ENCODE measurements at regions not wholly inside any gene's neighbourhood (a gene's known extent, or its start where the extent isn't known, plus 50 kb on each side); places are given as distances from the start of the nearest gene placed in this dataset.

GRCh38 chr20:24273251-24273650 lies 196.2 kb upstream of the SYNDIG1 start:
- peaks cover 20% of the 10 kb centered on the region for H3K27me3 Mint-ChIP-seq
- H3K4me1 Mint-ChIP-seq (ENCODE audit: unreplicated experiment) = no peaks in the 10 kb centered on the region
- TF ChIP-seq, protein P1, sequence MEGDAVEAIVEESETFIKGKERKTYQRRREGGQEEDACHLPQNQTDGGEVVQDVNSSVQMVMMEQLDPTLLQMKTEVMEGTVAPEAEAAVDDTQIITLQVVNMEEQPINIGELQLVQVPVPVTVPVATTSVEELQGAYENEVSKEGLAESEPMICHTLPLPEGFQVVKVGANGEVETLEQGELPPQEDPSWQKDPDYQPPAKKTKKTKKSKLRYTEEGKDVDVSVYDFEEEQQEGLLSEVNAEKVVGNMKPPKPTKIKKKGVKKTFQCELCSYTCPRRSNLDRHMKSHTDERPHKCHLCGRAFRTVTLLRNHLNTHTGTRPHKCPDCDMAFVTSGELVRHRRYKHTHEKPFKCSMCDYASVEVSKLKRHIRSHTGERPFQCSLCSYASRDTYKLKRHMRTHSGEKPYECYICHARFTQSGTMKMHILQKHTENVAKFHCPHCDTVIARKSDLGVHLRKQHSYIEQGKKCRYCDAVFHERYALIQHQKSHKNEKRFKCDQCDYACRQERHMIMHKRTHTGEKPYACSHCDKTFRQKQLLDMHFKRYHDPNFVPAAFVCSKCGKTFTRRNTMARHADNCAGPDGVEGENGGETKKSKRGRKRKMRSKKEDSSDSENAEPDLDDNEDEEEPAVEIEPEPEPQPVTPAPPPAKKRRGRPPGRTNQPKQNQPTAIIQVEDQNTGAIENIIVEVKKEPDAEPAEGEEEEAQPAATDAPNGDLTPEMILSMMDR (conservative IDR thresholded peaks at IDR 0.05) = no peak
- no peak overlapping the region for H3K27ac Mint-ChIP-seq
- no peak for DNase-seq (ENCODE audit: extremely low spot score, unreplicated experiment)
- no peaks in the 10 kb centered on the region for H3K36me3 Mint-ChIP-seq
- H3K4me3 Mint-ChIP-seq = no peak overlapping the region
- peaks cover 8% of the 10 kb centered on the region for H3K9me3 Mint-ChIP-seq

DNA sequence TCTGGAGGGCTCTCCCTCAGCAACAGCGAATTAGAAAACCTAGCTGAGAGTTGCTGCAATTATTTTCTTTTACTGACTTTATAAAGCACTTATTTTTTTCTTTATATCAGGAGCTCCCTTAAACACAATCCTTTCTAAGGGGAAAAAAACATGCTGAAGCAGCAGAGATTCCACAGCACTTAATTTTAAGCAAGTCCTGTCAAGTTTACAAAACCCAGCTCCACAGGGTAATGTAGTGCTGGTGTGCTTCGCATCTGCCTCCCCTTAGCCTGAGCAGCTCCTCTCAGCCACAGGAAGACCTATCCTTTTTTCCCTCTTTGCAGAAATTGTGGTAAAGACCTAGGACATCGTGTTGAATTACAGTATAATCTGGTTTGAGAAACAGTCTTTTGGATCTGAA lies 208.1 kb upstream of the SYNDIG1 start:
- Mint-ChIP-seq H3K4me1 (ENCODE audit: unreplicated experiment) (peaks cover 6% of the 10 kb centered on the region), H3K27ac (no peak overlapping the region), H3K27me3 (peaks cover 32% of the 10 kb centered on the region), H3K9me3 (no peaks in the 10 kb centered on the region), H3K36me3 (no peaks in the 10 kb centered on the region), H3K4me3 (no peak overlapping the region)
- TF ChIP-seq, protein P1 (conservative IDR thresholded peaks at IDR 0.05) = no peak
- DNase-seq (ENCODE audit: extremely low spot score, unreplicated experiment) = no peak

GRCh38 chr20:24257171-24257570 lies 212.3 kb upstream of the SYNDIG1 start:
- TF ChIP-seq, protein P1 (conservative IDR thresholded peaks at IDR 0.05) = no peak
- Mint-ChIP-seq H3K27me3 (peaks cover 21% of the 10 kb centered on the region), H3K4me1 (ENCODE audit: unreplicated experiment) (peaks cover 2% of the 10 kb centered on the region), H3K4me3 (no peak overlapping the region), H3K9me3 (no peaks in the 10 kb centered on the region), H3K27ac (no peak overlapping the region), H3K36me3 (no peaks in the 10 kb centered on the region)
- no peak for DNase-seq (ENCODE audit: extremely low spot score, unreplicated experiment)

GRCh38 chr20:24256307-24256706 lies 213.1 kb upstream of the SYNDIG1 start:
- TF ChIP-seq, protein P1 (conservative IDR thresholded peaks at IDR 0.05) = no peak
- Mint-ChIP-seq H3K36me3 (no peaks in the 10 kb centered on the region), H3K4me3 (no peak overlapping the region), H3K27me3 (peaks cover 15% of the 10 kb centered on the region), H3K9me3 (no peaks in the 10 kb centered on the region), H3K4me1 (ENCODE audit: unreplicated experiment) (no peaks in the 10 kb centered on the region), H3K27ac (no peak overlapping the region)
- DNase-seq (ENCODE audit: extremely low spot score, unreplicated experiment) = no peak

DNA sequence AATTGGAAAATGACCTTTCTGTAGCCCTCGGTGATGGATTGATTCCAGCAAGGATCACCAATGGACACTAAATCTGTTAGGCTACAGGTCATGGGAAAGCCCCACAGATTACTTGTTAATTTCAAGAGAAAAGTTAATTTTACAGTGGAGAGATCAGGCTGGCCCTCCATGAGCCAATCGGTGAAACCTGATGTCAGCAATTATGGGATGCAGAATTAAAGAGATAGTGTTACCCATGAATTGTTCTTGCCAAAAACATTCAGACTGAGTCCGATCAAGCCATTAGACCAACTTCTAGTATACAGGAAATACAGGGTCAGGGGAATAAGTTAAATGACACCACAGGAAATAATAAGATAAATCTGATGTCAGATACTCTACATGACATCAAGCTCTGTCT lies 214.9 kb upstream of the SYNDIG1 start:
- Mint-ChIP-seq H3K4me3 (no peak overlapping the region), H3K4me1 (ENCODE audit: unreplicated experiment) (no peaks in the 10 kb centered on the region), H3K9me3 (no peaks in the 10 kb centered on the region), H3K27ac (no peak overlapping the region), H3K27me3 (peaks cover 17% of the 10 kb centered on the region), H3K36me3 (no peaks in the 10 kb centered on the region)
- TF ChIP-seq, protein P1 (conservative IDR thresholded peaks at IDR 0.05) = no peak
- DNase-seq (ENCODE audit: extremely low spot score, unreplicated experiment) = no peak

DNA sequence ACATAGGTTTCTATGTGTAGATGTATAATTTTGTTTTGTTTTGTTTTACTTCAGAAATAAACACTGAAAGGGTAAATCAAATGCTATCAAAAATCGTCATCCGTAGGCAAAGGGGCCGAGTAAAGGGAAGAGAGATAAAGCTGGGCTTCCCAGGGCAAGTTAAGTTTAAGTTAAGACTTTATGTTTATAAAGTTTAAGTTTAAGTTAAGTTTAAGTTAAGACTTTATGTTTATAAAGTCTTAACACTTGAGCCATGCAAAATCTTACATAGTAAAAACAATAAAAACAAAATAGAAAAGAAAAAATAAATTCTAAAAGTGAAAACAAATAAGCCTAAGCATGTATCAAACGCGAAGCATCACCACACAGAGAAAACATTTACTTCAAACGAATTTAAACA lies 216.1 kb upstream of the SYNDIG1 start:
- DNase-seq (ENCODE audit: extremely low spot score, unreplicated experiment) = no peak
- no peak overlapping the region for H3K4me3 Mint-ChIP-seq
- H3K27ac Mint-ChIP-seq = no peak overlapping the region
- no peaks in the 10 kb centered on the region for H3K4me1 Mint-ChIP-seq (ENCODE audit: unreplicated experiment)
- H3K27me3 Mint-ChIP-seq = peaks cover 18% of the 10 kb centered on the region
- H3K36me3 Mint-ChIP-seq = no peaks in the 10 kb centered on the region
- TF ChIP-seq, protein P1 (conservative IDR thresholded peaks at IDR 0.05) = no peak
- no peaks in the 10 kb centered on the region for H3K9me3 Mint-ChIP-seq
